HCT116 (cell line): ENCODE measurements at regions not wholly inside any gene's neighbourhood (a gene's known extent, or its start where the extent isn't known, plus 50 kb on each side); places are given as distances from the start of the nearest gene placed in this dataset.

Experiments used
- ATAC-seq: fragments of 200-7000 bp; cut with Tn5 transposase; 2 replicates; pipeline ENCODE4 v1.9.1; 2020; ENCODE audit warnings: mild to moderate bottlenecking, moderate library complexity
- BruUV-seq: library from RNA; stranded (reverse); fragments of 400-500 nt; replicated peaks from 2 replicates; lab custom pipeline; 2021; lab: Mats Ljungman, UMichigan
- CTCF ChIA-PET: fragments of 300-600 bp; sonication (Branson Sonifier 250); formaldehyde crosslinking; loops from one replicate; lab custom pipeline; 2021; ENCODE audit warnings: antibody characterized with exemption; lab: Charles Lee
- POLR2A ChIA-PET: fragments of 300-600, 350-600 bp; sonication (Branson Sonifier 250); formaldehyde crosslinking; loops from one replicate; lab custom pipeline; 2021; ENCODE audit warnings: antibody characterized with exemption; lab: Charles Lee
- RAD21 ChIA-PET, 2 experiments: fragments of 300-600 bp; sonication (Branson Sonifier 250); formaldehyde crosslinking; loops; one replicate each; lab custom pipeline; 2023; ENCODE audit warnings: low total read pairs in 2 of 2; ENCODE audit not compliant: uncharacterized antibody in 2 of 2, unreplicated experiment in 2 of 2, low non-redundant PET in 1 of 2; lab: Charles Lee
- DNase-seq: peaks from one replicate; pipeline ENCODE4 v3.0.0-alpha.2; 2010; ENCODE audit warnings: low read depth, low spot score
- H2AFZ ChIP-seq: fragments of 200-600 bp; shearing (Covaris generic), sonication (generic); 2 replicates; pipeline ENCODE4 v1.6.1; 2017; ENCODE audit warnings: low read depth, mixed run types, mixed read lengths, antibody characterized with exemption, low read length; ENCODE audit not compliant: poor library complexity, severe bottlenecking
- H3K27ac ChIP-seq: 2 replicates; pipeline ENCODE4 v1.5.1; 2012; ENCODE audit warnings: low read depth, low read length
- H3K27me3 ChIP-seq: fragments of 200-600 bp; sonication (generic); 2 replicates; pipeline ENCODE4 v1.6.1; 2016; ENCODE audit warnings: mixed run types, low read length, mixed read lengths; ENCODE audit not compliant: insufficient read depth
- H3K36me3 ChIP-seq, 2 experiments: fragments of 200-500 bp in 1 of 2; fragments of 200-600 bp in 1 of 2; sonication (Bioruptor generic) in 1 of 2; sonication (generic) in 1 of 2; 2 replicates each; pipeline versions ENCODE4 v1.5.1 to v1.6.1; 2014 to 2016; ENCODE audit warnings: low read length in 2 of 2, inconsistent platforms in 1 of 2, mixed read lengths in 1 of 2, mixed run types in 1 of 2; ENCODE audit not compliant: insufficient read depth in 2 of 2, control insufficient read depth in 1 of 2
- H3K4me1 ChIP-seq, 2 experiments: fragments of 200-600 bp in 1 of 2; sonication (generic) in 1 of 2; 2 replicates each; pipeline versions ENCODE4 v1.5.1 to v1.6.1; 2012 to 2017; ENCODE audit warnings: low read length in 2 of 2, inconsistent platforms in 1 of 2, mild to moderate bottlenecking in 1 of 2, mixed read lengths in 1 of 2, mixed run types in 1 of 2, moderate library complexity in 1 of 2; ENCODE audit not compliant: insufficient read depth in 2 of 2, control insufficient read depth in 1 of 2
- H3K4me2 ChIP-seq: fragments of 200-600 bp; sonication (generic); 2 replicates; pipeline ENCODE4 v1.6.1; 2017; ENCODE audit warnings: mixed run types, low read length, mixed read lengths
- H3K4me3 ChIP-seq, 2 experiments: fragments of 200-600 bp in 1 of 2; sonication (generic) in 1 of 2; replicated peaks in 1 of 2; 2 replicates each; pipeline ENCODE4 v1.5.1; 2011 to 2016; ENCODE audit warnings: low read length in 2 of 2, control low read depth in 1 of 2, low read depth in 1 of 2, mild to moderate bottlenecking in 1 of 2, mixed read lengths in 1 of 2, mixed run types in 1 of 2
- H3K79me2 ChIP-seq: fragments of 200-600 bp; sonication (generic); 2 replicates; pipeline ENCODE4 v1.6.1; 2017; ENCODE audit warnings: mild to moderate bottlenecking, mixed run types, low read length, moderate library complexity, mixed read lengths; ENCODE audit not compliant: insufficient read depth
- H3K9ac ChIP-seq: fragments of 200-600 bp; sonication (generic); 2 replicates; pipeline ENCODE4 v1.6.1; 2016; ENCODE audit warnings: low read length, mixed read lengths
- H3K9me2 ChIP-seq: fragments of 200-600 bp; sonication (generic), shearing (Covaris generic); 2 replicates; pipeline ENCODE4 v1.6.1; 2017; ENCODE audit warnings: mixed run types, mild to moderate bottlenecking, moderate library complexity; ENCODE audit not compliant: insufficient read depth
- H3K9me3 ChIP-seq, 2 experiments: fragments of 200-500 bp in 1 of 2; fragments of 200-600 bp in 1 of 2; sonication (Bioruptor generic) in 1 of 2; sonication (generic) in 1 of 2; 2 replicates each; pipeline ENCODE4 v1.6.1; 2014 to 2017; ENCODE audit warnings: low read length in 2 of 2, mixed read lengths in 2 of 2, inconsistent platforms in 1 of 2, low read depth in 1 of 2, mild to moderate bottlenecking in 1 of 2, mixed run types in 1 of 2, moderate library complexity in 1 of 2; ENCODE audit not compliant: control insufficient read depth in 1 of 2, insufficient read depth in 1 of 2
- H4K20me1 ChIP-seq: fragments of 200-600 bp; sonication (generic), shearing (Covaris generic); 2 replicates; pipeline ENCODE4 v1.6.1; 2017; ENCODE audit warnings: mixed run types, mild to moderate bottlenecking, moderate library complexity; ENCODE audit not compliant: insufficient read depth
- CEBPB ChIP-seq: IDR thresholded peaks from 2 replicates; pipeline ENCODE4 v1.6.1; 2012; ENCODE audit warnings: low read depth
- EGR1 ChIP-seq: IDR thresholded peaks from 2 replicates; pipeline ENCODE4 v1.6.1; 2012; ENCODE audit warnings: low read depth
- ELF1 ChIP-seq: IDR thresholded peaks from 2 replicates; pipeline ENCODE4 v1.6.1; 2012; ENCODE audit warnings: low read depth, borderline replicate concordance
- EZH2phosphoT487 ChIP-seq: fragments of 200-600 bp; IDR thresholded peaks from 2 replicates; pipeline ENCODE4 v1.6.1; 2018; ENCODE audit warnings: antibody characterized with exemption, borderline replicate concordance
- FOSL1 ChIP-seq: IDR thresholded peaks from 2 replicates; pipeline ENCODE4 v1.6.1; 2012; ENCODE audit warnings: low read depth
- MAX ChIP-seq: IDR thresholded peaks from 2 replicates; pipeline ENCODE4 v1.6.1; 2012
- POLR2AphosphoS5 ChIP-seq: IDR thresholded peaks from 2 replicates; pipeline ENCODE4 v1.6.1; 2011; ENCODE audit warnings: mild to moderate bottlenecking, low read depth, low read length, moderate library complexity
- RAD21 ChIP-seq: IDR thresholded peaks from 2 replicates; pipeline ENCODE4 v1.6.1; 2012; ENCODE audit warnings: low read depth, mild to moderate bottlenecking
- REST ChIP-seq: IDR thresholded peaks from 2 replicates; pipeline ENCODE4 v1.6.1; 2012; ENCODE audit warnings: low read depth
- SIN3A ChIP-seq: IDR thresholded peaks from 2 replicates; pipeline ENCODE4 v1.6.1; 2012; ENCODE audit warnings: low read depth
- SP1 ChIP-seq: IDR thresholded peaks from 2 replicates; pipeline ENCODE4 v1.6.1; 2012; ENCODE audit warnings: low read depth
- ZFX ChIP-seq: fragments of 450-650 bp; IDR thresholded peaks from 2 replicates; pipeline ENCODE4 v1.6.1; 2017
- intact Hi-C: fragments of 100-400 bp; cut with micrococcal nuclease; formaldehyde crosslinking; loops from 2 replicates; pipeline ENCODE4 v1.10.0; 2022
- TF ChIP-seq, protein P1 (sequence below): IDR thresholded peaks from 2 replicates; pipeline ENCODE4 v1.6.1; 2011; ENCODE audit warnings: mild to moderate bottlenecking, low read length, moderate library complexity; ENCODE audit not compliant: insufficient replicate concordance; ENCODE audit errors: extremely low read depth
- TF ChIP-seq, protein P2 (sequence below): IDR thresholded peaks from 2 replicates; pipeline ENCODE4 v1.6.1; 2012

DNA sequence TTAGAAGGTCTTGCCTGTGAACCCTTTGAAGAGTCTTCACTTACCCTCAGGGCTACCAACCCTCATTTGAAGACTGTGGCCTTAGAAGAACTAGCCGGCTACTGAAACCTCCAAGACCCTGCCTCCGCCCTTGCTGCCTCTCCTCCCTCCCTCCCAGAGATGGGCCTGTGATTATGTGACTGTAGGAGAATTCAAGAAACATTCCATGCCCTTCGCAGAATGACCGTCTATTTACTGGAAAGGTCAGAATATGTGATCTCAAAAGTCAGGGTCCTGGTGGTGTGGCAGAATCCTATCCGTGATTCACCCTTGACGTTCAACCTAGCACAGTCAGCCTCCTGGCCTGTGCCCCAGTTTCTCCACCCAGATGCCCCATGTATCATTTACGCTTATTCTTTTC, 109.6 kb downstream of the CTNND1 start:
- Histone ChIP-seq H3K9me3 (no peaks in the 10 kb centered on the region), H3K9ac (no peak overlapping the region), H4K20me1 (no peaks in the 10 kb centered on the region), H3K36me3 (no peaks in the 10 kb centered on the region), H3K4me3 (no peak overlapping the region), H3K27me3 (no peaks in the 10 kb centered on the region)
- BruUV-seq, result no TSS peak
- ATAC-seq, result no peak
- POLR2A ChIA-PET, result no interaction called here
- RAD21 ChIA-PET, result no interaction called here
- intact Hi-C loops, result no loop called here
- CTCF ChIA-PET, result no interaction called here
- no peak for TF ChIP-seq ZFX
- TF ChIP-seq, protein P1, sequence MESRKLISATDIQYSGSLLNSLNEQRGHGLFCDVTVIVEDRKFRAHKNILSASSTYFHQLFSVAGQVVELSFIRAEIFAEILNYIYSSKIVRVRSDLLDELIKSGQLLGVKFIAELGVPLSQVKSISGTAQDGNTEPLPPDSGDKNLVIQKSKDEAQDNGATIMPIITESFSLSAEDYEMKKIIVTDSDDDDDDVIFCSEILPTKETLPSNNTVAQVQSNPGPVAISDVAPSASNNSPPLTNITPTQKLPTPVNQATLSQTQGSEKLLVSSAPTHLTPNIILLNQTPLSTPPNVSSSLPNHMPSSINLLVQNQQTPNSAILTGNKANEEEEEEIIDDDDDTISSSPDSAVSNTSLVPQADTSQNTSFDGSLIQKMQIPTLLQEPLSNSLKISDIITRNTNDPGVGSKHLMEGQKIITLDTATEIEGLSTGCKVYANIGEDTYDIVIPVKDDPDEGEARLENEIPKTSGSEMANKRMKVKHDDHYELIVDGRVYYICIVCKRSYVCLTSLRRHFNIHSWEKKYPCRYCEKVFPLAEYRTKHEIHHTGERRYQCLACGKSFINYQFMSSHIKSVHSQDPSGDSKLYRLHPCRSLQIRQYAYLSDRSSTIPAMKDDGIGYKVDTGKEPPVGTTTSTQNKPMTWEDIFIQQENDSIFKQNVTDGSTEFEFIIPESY, result no peak
- TF ChIP-seq EGR1, result no peak
- TF ChIP-seq, protein P2, sequence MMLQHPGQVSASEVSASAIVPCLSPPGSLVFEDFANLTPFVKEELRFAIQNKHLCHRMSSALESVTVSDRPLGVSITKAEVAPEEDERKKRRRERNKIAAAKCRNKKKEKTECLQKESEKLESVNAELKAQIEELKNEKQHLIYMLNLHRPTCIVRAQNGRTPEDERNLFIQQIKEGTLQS, result no peak
- TF ChIP-seq EZH2phosphoT487, result no peak
- TF ChIP-seq REST, result no peak
- TF ChIP-seq FOSL1, result no peak
- TF ChIP-seq SP1, result no peak
- no peak for TF ChIP-seq SIN3A
- TF ChIP-seq CEBPB, result no peak
- TF ChIP-seq ELF1, result no peak
- no peak for TF ChIP-seq RAD21
- no peak for TF ChIP-seq POLR2AphosphoS5
- TF ChIP-seq MAX, result no peak
- TF ChIP-seq, all 23 proteins: peak for 0
- H3K27ac ChIP-seq, result no peak overlapping the region
- no peak for DNase-seq
- H2AFZ ChIP-seq, result no peak overlapping the region
- H3K79me2 ChIP-seq, result no peaks in the 10 kb centered on the region
- no peak overlapping the region for H3K4me2 ChIP-seq
- H3K9me2 ChIP-seq, result no peaks in the 10 kb centered on the region
- H3K4me1 ChIP-seq, result peaks cover 5% of the 10 kb centered on the region in 2 experiments; a peak in 2 of 4 replicates
